Inferior parietal cortex (tissue), 1 donor: ENCODE measurements at regions not wholly inside any gene's neighbourhood (a gene's known extent, or its start where the extent isn't known, plus 50 kb on each side); places are given as distances from the start of the nearest gene placed in this dataset.
"Not testable (repeated sequence)": the region's sequence is repeated elsewhere in the genome, so short reads cannot be mapped to it uniquely, and the experiment has no call there.

Experiments used
- DNase-seq: peaks from one replicate; pipeline ENCODE4 v3.0.0-alpha.2; 2016; ENCODE audit errors: extremely low spot score

DNA sequence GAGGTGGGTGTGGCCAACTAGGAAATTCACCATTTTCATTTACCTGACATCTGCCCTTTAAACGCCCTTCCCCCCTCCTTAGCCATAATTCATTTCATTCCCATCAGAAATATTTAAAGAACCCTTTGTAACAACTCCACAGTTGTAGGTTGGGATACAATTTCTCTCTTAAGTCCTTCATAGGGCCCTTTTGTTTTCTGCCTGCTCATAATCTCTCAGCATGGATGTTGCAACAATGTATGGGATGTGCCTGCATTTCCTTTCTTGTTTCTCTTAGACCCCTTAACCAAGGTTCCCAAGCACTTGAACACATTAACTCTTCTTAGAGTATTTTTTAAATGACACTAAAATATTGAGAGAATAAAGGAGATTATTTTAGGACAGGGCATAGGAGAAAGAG, 51.7 kb upstream of the MYO10 start:
- DNase-seq: no peak

DNA sequence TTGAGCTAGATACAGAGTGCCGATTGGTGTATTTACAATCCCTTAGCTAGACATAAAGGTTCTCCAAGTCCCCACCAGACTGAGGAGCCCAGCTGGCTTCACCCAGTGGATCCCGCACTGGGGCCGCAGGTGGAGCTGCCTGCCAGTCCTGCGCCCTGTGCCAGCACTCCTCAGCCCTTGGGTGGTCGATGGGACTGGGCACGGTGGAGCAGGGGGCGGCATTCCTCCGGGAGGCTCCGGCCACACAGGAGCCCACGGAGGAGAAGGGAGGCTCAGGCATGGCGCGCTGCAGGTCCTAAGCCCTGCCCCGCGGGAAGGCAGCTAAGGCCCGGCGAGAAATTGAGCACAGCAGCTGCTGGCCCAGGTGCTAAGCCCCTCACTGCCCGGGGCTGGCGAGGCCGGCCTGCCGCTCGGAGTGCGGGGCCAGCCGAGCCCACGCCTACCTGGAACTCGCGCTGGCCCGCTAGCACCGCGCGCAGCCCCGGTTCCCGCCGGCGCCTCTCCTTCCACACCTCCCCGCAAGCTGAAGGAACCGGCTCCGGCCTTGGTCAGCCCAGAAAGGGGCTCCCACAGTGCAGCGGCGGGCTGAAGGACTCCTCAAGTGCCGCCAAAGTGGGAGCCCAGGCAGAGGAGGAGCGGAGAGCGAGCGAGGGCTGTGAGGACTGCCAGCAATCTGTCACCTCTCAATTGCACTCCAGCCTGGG, 54.9 kb upstream of the MYO10 start:
- DNase-seq: not testable (repeated sequence)

- DNase-seq: no peak
Measured at GRCh38 chr5:16992006-16992405, 55.9 kb upstream of the MYO10 start.

DNA sequence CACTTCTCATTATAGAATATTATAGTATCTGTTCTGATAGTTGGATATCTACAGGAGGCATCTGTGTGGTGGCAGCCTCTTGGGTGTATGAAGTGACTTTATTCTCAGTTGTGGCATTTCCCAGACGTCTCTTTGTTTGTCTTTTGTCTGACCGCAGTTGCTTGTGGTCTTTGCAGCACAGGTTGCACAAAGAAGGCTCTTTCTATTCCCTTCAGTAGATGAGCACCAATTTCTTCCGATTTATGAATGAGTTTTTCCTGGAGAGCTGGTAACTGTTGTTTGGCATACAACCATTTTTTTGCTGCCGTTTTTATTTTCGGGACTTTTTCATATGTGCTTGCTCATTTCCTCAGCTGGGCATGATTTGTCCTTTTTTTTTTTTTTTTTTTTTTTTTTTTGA, 56.4 kb upstream of the MYO10 start:
- no peak for DNase-seq

DNA sequence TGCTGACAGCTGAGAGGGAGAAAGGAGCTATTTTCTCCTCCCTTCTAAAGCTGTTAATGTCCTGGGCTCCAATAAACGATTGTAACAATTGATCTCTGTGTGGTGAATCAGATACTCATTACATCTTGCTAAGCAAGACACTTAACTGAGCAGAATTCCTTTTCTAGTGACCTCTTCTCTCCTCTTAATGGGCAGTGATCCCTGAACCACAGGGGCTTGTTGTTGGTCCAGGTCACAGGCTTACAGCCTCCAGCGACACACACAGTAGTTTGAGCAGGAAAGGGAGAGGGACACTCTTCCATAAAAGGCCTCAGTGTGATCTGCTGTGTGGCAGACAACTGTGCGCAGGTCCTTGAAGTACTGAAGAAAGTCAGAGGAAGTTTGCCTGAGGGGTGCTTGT, 58.5 kb upstream of the MYO10 start:
- DNase-seq: no peak

DNA sequence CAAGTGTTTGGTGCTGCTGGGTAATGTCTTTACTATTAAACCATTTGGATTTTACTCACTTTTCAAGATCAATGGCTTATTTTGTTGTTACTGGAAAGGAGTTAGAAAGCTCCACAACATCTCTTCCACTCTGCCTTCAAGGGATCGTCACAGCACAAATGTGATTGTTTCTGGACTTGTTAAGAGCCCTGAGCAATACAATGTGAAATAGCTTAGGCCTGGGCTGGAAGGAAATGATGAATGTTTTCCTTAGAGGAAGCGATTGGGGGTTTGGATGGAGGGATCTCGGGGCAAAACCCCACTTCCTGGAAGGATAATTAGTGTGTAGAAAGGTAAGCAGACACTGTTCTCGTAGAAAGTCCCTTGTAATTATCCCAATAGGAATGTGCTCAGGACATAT, 59.3 kb upstream of the MYO10 start:
- no peak for DNase-seq

DNA sequence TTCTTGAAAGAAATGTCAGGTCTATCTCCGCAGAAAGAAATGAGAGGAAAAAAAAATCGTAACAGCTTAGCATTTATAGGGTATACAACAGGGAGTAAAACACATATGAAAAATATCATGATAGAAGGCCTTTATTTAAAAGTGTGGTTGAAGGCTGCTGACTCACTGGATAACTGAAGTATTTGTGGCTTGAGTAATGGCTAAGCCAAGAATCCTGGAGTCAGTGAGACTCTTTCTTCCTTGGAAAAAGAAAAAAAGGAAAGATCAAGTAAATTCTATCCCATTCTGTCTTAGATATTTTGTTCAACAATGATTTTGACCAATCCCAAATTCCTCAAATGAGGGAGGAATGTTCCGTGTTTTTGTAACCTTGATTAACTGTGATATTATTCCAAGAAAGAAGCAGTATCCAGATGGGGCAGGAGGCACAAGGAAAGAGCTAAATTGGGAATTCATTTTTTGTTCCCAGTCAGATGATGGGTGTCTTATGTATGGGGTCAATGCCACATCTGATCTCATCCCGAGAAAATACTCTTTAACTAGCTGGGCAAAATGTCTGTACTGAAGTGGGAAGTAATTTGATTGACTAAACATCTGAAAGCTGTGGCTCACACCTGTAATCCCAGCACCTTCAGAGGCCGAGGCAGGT, 64.3 kb upstream of the MYO10 start:
- no peak for DNase-seq

DNA sequence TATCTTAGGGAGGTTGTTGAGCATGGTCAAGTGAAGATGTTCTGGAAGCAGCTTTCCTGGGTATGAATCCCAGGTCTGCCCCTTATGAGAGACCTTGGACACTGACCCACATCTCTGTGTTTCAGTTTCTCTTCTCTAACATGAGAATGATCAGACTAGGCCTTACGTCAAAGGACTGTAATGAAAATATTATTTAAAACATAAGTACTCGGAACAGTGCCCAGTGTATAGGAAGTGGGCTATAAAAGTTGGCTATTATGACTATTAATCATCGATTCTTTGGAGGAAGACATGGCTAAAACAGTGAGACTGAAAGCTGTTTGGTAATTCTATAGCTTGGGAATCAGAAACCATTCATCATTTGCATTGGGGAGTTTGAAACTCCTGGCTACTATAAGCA, 65.3 kb upstream of the MYO10 start:
- no peak for DNase-seq

GRCh38 chr5:17004441-17005106, 68.5 kb upstream of the MYO10 start:
- no peak for DNase-seq

DNA sequence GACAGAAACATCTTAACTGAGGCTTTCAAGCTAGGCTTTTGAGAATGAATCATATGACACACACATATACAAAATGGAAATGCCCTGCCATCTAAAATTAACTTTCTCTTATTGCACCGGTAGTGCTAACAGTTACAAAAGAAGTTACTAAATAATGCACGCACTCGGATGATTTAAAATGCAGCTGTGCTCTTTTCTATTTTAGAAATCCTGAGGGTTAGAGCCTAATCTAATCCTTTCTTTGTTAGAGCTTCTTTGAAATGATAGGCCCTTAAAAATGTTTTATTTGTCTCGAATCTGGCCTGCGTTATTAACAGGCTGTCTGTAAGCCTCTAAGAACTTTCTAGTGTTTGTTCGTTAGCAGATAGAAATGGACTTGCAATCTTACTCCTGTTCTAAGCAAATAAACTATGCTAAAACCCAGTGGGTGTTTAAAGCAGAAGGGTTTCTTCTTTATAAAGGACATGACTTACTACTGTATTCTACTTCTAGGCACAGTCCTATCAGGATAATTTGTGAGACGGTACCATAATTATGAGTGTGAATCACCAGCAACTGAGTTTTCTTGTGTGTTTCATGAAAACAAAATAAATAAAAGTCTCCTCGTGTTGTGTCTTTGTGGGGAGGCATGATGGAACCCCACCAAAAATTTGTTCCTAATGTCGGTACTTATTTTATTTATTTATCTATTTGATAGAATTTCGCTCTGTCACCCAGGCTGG, 69.2 kb upstream of the MYO10 start:
- no peak for DNase-seq

DNA sequence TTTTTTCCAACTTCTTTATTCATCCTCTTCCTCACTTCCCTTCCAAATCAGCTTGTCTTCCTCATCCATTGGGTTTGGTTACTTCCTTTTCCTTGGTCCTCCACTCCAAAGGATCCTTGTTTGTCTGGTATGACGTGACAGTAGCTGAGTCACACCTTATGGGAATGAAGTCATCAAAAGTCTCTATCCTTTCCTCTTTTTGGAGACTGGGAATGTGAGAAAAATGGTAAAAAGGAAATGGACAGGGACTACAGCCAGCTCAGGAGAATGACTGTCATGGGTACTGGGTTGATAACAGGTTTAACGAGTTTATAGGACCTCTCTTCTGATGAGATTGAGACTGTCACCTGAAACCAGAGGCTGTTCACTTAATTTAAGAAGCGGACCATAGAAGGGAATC, 76.2 kb upstream of the MYO10 start:
- no peak for DNase-seq

- no peak for DNase-seq
Measured at GRCh38 chr5:17014686-17015085, 78.6 kb upstream of the MYO10 start.

- DNase-seq: no peak
Measured at GRCh38 chr5:17018871-17019270, 82.8 kb upstream of the MYO10 start.

DNA sequence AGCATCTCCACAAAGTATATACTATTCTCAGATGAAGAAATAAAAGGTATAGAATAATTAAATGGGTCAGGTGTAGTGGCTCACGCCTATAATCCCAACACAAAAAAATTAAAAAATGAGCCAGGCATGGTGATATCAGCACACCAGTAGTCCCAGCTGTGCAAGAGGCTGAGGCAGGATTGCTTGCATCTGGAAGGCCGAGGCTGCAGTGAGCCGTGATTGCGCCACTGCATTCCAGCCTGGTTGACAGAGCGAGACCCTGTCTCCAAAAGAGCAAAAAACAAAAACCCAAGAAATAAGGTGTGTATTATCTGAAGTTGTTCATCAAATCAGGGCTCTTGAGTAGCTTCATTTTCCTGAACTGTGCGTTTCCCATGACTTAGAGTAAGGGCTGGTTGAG, 83.2 kb upstream of the MYO10 start:
- no peak for DNase-seq

DNA sequence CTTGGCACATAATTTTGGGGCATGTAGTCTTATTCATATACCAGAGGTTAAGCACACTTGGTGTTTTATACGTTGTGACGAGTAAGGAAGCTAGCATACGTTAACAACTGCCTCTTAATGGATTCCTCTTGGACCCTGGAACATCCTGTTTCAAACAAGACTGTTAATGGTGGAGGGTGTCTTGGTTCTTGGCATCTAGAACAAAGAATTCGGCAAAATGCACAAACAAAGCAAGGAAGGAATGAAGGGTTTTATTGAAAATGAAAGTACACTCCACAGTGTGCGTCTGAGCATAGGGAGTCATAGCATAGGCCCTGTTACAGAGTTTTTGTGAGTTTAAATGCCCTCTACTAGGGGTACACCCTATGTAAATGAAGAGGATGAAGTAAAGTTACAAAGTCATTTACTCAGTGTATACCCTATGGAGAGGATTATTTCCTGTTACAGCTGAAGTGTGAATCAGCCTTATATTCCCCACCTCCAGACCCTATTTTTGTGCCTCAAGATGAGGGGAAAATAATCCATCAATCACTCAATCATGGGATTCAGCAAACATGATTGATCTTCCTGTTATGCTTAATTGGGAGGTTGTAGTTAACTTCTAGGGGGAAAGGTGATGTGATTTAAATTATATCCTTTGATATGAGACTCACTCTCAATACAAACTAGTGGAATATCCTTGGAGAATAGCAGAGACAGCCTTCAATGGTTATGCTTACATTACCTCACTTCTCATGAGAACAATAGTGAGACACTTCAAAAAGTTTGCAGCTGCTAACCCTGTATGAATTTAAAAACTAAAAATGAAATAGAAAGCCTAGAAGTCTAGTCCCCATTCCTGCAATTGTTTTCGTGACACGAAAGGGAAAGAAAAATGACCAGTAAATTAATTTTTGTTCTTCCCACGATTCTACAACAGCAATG, 84.9 kb upstream of the MYO10 start:
- no peak for DNase-seq

DNA sequence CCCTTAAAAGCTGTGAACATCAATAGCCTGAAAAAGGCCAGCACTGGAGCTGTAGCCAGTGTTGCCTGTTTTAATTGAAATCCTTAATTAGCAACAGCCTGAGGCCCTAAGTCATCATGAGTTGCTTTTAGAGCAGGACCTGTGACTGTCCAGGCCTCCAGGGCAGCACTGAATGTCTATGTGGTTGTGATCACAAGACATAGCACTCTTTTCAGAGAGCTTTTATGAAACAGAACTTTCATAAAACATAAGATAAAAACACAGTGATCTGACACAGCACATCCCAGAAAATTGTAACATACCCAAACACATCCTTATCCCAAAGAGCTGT, 85.5 kb upstream of the MYO10 start:
- DNase-seq: no peak

DNA sequence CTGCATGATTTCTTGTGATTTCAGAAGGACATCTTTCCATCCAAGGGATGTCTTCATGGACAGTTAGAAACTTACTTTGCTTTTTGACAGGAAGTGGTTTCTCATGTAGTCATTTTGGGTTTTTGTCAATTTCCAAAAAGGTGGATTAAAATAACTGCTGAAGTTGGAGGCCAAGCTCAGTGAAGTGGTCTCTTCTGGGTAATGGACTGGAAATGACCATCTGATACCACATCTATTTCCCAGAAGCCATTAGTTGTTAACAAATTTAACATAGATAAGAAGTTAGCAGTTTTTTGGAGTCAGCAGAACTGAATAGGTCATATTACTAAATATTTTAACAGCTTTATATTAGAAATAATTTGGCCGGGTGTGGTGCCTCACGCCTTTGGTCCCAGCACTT, 86.2 kb upstream of the MYO10 start:
- no peak for DNase-seq

- DNase-seq: no peak
Measured at GRCh38 chr5:17024686-17025180, 88.6 kb upstream of the MYO10 start.

- not testable (repeated sequence) for DNase-seq
Measured at GRCh38 chr5:17031659-17032277, 95.7 kb upstream of the MYO10 start.

DNA sequence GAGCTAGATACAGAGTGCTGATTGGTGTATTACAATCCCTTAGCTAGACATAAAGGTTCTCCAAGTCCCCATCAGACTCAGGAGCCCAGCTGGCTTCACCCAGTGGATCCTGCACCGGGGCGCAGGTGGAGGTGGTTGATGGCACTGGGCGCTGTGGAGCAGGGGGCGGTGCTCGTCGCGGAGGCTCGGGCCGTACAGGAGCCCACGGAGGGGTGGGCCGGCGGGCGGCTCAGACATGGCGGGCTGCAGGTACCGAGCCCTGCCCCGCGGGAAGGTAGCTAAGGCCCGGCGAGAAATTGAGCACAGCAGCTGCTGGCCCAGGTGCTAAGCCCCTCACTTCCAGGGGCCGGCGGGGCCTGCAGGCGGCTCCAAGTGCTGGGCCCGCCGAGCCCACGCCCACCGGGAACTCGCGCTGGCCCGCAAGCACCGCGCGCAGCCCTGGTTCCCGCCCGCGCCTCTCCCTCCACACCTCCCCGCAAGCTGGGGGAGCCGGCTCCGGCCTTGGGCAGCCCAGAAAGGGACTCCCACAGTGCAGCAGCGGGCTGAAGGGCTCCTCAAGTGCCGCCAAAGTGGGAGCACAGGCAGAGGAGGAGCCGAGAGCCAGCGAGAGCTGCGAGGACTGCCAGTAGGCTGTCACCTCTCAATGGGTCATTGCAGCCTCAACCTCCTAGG, 96.4 kb upstream of the MYO10 start:
- not testable (repeated sequence) for DNase-seq
